Osteocyte (in vitro differentiated cells): ENCODE measurements at regions not wholly inside any gene's neighbourhood (a gene's known extent, or its start where the extent isn't known, plus 50 kb on each side); places are given as distances from the start of the nearest gene placed in this dataset.

Source experiments
- DNase-seq: peaks from one replicate; pipeline ENCODE4 v3.0.0; 2021; ENCODE audit warnings: mixed read lengths; ENCODE audit not compliant: unreplicated experiment; ENCODE audit errors: extremely low spot score
- H3K27ac Mint-ChIP-seq: one replicate; pipeline ENCODE4 v1.8.0; 2021; ENCODE audit warnings: mild to moderate bottlenecking, mixed read lengths; ENCODE audit not compliant: unreplicated experiment
- H3K27me3 Mint-ChIP-seq: one replicate; pipeline ENCODE4 v1.8.0; 2021; ENCODE audit warnings: mixed read lengths; ENCODE audit not compliant: unreplicated experiment
- H3K36me3 Mint-ChIP-seq: one replicate; pipeline ENCODE4 v1.8.0; 2021; ENCODE audit warnings: mixed read lengths; ENCODE audit not compliant: unreplicated experiment
- H3K4me1 Mint-ChIP-seq: one replicate; pipeline ENCODE4 v1.8.0; 2021; ENCODE audit warnings: mixed read lengths; ENCODE audit not compliant: unreplicated experiment
- H3K4me3 Mint-ChIP-seq: one replicate; pipeline ENCODE4 v1.8.0; 2021; ENCODE audit warnings: mild to moderate bottlenecking, moderate library complexity, mixed read lengths; ENCODE audit not compliant: unreplicated experiment
- H3K9me3 Mint-ChIP-seq: one replicate; pipeline ENCODE4 v1.8.0; 2021; ENCODE audit warnings: mixed read lengths; ENCODE audit not compliant: unreplicated experiment
- TF ChIP-seq, protein P1 (sequence below): fragments of 200-600 bp; sonication (generic); IDR thresholded peaks from 2 replicates; pipeline ENCODE4 v1.5.0; 2021; ENCODE audit warnings: antibody characterized with exemption, mild to moderate bottlenecking, moderate library complexity

DNA sequence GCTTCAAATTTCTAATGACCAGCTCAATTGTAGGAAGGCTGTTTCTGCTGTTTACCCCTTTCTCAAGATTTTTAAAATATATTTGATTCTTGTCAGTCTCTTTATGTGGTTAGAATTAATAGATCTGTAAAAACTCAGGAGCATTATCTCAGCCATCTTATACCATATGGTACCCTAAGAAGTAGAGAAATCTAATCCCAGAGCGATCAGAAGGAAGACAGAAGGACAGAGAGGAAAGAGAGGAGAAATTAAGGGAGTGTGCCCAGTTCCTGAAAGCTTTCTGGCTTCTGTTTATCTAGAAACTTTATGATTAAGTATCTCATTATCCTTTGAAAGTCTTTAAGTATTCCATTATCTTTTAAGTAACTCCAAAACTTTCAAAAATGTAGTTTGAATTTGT, 152.1 kb upstream of the NAV3 start:
- Mint-ChIP-seq H3K4me3 (no peak overlapping the region), H3K9me3 (no peaks in the 10 kb centered on the region), H3K27ac (no peak overlapping the region), H3K36me3 (no peaks in the 10 kb centered on the region), H3K4me1 (no peaks in the 10 kb centered on the region), H3K27me3 (peaks cover 58% of the 10 kb centered on the region)
- TF ChIP-seq, protein P1, sequence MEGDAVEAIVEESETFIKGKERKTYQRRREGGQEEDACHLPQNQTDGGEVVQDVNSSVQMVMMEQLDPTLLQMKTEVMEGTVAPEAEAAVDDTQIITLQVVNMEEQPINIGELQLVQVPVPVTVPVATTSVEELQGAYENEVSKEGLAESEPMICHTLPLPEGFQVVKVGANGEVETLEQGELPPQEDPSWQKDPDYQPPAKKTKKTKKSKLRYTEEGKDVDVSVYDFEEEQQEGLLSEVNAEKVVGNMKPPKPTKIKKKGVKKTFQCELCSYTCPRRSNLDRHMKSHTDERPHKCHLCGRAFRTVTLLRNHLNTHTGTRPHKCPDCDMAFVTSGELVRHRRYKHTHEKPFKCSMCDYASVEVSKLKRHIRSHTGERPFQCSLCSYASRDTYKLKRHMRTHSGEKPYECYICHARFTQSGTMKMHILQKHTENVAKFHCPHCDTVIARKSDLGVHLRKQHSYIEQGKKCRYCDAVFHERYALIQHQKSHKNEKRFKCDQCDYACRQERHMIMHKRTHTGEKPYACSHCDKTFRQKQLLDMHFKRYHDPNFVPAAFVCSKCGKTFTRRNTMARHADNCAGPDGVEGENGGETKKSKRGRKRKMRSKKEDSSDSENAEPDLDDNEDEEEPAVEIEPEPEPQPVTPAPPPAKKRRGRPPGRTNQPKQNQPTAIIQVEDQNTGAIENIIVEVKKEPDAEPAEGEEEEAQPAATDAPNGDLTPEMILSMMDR: no peak
- no peak for DNase-seq

DNA sequence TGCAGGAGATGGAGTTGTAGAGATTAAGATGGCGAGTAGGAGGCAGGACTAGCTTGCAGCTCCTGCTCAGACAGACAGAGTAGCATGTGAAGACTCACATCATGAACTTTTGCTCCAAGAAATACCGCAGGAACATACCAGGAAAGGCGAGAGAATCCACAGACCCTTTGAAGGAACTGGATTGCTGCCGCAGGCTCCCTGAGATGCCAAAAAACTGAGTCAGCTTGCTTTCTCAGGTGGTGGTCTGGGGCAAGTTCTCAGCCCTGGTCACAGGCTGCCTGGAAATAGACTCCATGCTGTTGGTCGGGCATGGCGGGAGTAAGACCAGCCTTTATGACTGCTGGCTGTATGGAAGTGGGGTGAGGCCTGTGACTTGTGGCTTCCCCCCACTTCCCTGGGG, 163.6 kb upstream of the NAV3 start:
- no peak overlapping the region for H3K27ac Mint-ChIP-seq
- no peak for DNase-seq

DNA sequence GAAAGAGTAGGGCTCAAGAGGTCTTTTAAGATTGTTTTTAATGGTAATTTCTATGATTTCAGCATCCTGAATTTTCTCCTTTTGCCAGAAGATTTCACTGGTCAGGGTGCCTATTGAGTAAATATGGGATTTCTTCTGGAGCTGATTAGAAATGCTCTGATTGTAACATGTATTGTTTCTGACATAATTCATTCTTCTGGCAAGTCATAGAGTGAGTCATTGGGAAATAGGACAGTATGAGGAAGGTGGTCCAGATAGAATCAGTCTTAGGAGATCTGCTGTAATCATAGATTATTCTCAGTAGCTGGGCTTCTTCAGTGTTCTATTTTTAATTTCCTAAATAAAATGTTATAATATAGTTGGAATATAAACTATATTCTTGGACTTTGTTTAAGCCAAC, 182.0 kb upstream of the NAV3 start:
- H3K4me1 Mint-ChIP-seq: no peaks in the 10 kb centered on the region
- H3K27ac Mint-ChIP-seq: no peak overlapping the region
- peaks cover 16% of the 10 kb centered on the region for H3K27me3 Mint-ChIP-seq
- no peak overlapping the region for H3K4me3 Mint-ChIP-seq
- no peaks in the 10 kb centered on the region for H3K9me3 Mint-ChIP-seq
- no peak for DNase-seq
- no peaks in the 10 kb centered on the region for H3K36me3 Mint-ChIP-seq
- TF ChIP-seq, protein P1: no peak

More for the DNA sequence above, 163.6 kb upstream of the NAV3 start:
- TF ChIP-seq, protein P1: no peak
- Mint-ChIP-seq H3K4me3 (no peak overlapping the region), H3K4me1 (peaks cover 2% of the 10 kb centered on the region), H3K27me3 (peaks cover 12% of the 10 kb centered on the region), H3K9me3 (no peaks in the 10 kb centered on the region), H3K36me3 (no peaks in the 10 kb centered on the region)

DNA sequence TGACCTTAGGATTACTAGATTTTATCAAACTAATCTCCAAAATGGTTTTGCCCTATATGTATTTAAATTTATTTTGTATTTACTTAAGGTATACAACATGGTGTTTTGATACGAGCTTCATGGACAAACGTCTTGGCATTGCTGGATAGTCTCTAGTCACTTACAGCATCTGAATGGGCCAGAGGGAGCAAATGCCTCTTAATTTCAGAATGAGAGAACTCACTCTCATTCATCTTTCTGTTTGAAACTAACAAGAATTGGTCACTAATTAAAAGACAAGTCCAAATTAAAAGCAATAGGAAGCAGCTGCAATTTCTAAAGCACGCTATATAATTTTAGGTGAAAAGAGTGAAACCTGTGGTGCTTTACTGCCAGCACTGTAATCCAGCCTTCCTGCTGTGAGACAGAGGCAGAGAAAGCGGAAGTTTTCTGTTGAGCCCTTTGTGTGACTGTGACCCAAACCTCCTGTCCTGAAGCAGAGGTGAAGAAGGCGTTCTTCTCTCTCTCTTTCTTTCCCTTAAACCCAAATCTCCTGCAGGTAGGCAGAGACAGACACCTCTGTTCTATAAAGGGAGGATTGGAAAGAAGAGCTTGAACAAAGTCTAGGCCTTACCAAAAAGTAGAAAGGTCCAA, 184.6 kb upstream of the NAV3 start:
- H3K4me1 Mint-ChIP-seq: no peaks in the 10 kb centered on the region
- peaks cover 14% of the 10 kb centered on the region for H3K27me3 Mint-ChIP-seq
- DNase-seq: no peak
- H3K4me3 Mint-ChIP-seq: no peak overlapping the region
- TF ChIP-seq, protein P1: no peak
- H3K9me3 Mint-ChIP-seq: no peaks in the 10 kb centered on the region
- H3K27ac Mint-ChIP-seq: no peak overlapping the region
- H3K36me3 Mint-ChIP-seq: no peaks in the 10 kb centered on the region

DNA sequence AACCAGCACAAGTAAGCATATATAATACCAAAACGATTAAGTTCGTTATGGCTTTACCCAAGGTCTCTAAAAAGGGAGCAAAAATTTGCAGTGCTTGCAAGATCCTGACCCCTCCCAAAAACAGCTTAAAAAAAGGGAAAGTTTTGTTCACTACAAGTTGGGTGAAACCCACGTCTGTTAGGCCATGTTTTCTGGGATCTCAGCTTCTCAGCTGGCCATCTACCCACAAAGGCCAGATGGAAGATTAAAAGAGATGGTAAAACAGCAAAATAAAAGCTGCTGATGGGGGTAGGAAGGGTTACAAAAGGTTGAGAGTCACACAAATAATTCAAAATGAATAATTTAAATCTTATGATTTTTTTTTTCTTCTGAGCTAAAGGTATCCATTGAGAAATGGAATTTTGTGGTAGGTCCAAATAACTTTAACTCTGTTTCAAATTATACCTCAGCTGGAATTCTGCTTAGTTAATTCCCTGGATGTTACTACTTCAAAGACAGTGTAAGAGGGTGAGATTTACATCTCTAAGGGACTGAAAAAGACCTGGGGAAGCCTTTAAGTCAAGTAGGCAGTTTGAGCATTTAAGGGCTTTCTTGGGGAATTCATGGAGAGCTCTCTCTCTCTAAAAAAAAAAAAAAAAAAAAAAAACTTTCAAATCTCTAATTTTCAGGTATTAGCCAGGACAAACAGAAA, 185.6 kb upstream of the NAV3 start:
- DNase-seq: no peak
- no peak overlapping the region for H3K4me3 Mint-ChIP-seq
- H3K9me3 Mint-ChIP-seq: no peaks in the 10 kb centered on the region
- H3K27me3 Mint-ChIP-seq: peaks cover 13% of the 10 kb centered on the region
- no peak overlapping the region for H3K27ac Mint-ChIP-seq
- H3K4me1 Mint-ChIP-seq: no peaks in the 10 kb centered on the region
- TF ChIP-seq, protein P1: no peak
- no peaks in the 10 kb centered on the region for H3K36me3 Mint-ChIP-seq
